AG20443 (cell line): ENCODE measurements at regions not wholly inside any gene's neighbourhood (a gene's known extent, or its start where the extent isn't known, plus 50 kb on each side); places are given as distances from the start of the nearest gene placed in this dataset.

ENCODE experiments used
- DNase-seq: peaks from one replicate; pipeline ENCODE4 v3.0.0; 2012; ENCODE audit warnings: low spot score, mixed read lengths

DNA sequence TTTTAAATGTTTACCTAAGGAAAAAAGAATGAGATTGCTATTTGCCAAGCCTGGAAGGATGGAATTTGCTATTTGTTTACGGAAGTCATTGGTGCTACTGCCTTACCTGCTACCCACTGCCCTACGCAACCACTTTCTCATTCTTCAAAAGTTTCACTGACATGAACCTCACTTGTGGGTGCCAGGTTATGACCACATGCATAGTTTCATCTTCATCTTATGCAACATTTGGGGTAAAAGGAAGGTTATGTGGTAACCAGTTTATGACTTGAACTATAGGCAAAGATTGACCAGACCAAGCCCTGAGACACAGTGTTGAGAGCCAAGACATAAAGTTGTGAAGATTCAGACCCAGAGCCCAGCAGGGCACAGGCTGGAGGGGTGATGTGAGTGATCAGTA, 142.5 kb downstream of the LACC1 start:
- no peak for DNase-seq

DNA sequence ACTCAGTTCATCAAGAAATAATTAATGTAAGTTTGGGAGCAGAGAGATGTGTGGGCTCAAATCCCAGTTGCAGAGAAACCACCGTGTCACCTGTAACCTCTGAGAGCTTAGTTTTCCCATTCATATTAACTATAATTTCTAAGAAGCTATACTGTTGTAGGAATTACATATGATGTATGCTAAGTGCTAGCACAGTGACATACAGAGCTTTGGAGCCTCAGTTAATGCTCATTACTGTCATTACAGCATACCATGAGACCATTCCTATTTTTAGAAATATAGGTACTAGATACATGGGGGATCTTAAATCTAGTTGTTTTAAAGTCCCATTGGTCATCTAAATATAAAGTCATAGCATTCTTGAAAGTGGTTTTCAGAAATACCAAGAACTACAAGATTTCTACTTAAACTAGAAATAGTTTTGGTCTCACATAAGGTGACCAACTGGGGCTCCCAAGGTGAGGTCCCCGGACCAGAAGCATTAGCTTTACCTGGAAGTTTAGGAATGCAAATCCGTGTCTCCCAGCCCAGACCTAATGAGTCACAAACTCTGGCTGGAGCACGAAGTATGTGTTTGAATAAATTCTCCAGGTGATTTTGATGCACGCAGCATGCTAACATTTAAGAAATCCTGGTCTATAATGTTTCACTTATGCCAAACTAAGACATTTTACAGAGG, 144.6 kb downstream of the LACC1 start:
- DNase-seq: no peak

DNA sequence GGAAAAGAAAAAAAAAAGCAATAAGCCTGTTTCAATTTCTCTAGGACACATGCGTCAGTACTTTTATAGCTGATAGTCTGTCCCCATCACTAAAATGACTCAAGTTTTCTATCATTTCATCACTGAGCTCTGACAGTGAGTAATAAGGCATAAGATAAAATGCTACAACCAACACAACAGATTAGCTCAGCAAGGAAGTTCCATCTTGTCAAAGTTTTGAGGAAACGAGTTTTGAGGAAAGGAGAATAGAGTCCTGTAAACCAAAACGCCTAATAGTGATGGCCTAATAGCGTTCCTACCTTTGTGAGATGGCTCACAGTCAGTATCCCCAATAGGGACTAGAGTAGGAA, 145.1 kb downstream of the LACC1 start:
- DNase-seq: no peak

GRCh38 chr13:44026194-44026593, 146.5 kb downstream of the LACC1 start:
- no peak for DNase-seq

DNA sequence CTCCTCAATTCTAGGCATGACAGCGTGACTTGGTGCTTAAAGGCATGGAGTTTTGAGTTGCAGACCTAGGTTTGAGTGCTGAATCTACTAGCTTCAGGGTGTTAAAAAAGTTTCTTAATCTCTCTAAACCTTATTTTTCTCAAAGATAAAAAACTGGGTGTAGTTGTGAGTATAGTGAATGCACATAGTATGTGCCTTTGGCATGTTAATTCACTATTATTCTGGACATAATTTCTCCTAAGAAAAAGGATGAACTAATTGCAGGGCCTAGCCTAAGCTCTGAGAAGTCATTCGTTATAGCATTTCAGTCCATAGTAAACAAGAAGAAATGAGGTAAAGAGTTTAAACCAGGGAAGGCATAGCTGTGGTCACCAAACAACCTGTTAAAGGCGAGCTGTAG, 149.0 kb downstream of the LACC1 start:
- no peak for DNase-seq

DNA sequence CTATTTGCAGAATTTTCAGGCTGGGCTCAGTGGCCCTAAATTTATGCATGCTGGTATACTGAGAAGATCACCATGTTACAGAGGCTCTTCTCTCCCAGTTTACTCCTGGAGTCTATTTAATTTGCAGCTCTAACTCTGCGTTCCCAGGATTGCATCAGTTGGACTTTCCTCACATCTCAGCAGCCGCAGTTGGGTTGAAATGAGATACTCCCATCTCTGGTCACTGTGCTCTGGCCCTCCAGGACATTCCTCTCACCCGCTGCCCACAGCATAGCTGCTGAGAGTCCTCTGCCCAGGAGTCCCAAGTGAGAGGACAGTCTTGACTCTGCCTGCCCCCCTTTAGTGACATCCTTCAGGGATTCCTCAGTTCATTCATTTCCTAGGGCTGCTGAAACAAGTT, 150.9 kb downstream of the LACC1 start:
- DNase-seq: no peak

DNA sequence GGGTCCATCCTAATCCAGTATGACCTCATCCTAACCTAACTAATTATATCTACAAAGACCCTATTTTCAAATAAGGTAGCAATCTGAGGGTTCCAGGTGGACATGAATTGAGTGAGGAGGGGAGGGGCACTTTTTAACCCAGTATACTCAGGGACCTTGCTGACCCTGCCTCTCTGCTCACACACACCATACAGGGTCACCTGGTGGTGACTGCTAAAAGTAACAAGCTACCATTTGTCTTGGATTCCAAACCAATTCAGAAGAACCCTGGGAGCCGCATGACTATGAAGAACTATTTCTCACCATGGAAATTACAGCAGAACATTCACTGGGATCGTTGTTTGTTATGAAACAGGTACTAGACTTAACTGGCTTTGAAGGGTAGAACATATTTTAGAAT, 151.9 kb downstream of the LACC1 start:
- no peak for DNase-seq

DNA sequence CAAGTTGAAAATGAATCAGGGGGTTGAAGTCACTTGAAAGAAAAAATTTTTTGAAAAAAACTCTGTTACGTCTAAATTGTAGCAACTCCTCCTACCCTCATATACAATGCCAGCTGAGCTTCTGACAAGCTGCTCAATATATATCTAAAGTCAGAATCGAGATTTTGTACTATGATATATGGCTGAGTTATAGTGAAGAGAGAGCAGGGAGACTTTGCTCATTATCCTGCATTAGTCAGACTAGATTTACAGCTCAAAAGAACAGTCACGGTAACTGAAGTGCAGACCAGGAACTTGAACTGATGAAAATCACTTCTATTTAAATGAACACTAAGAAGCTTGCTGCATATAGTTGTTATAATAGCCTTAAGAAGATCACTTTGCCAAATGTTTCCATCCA, 153.1 kb downstream of the LACC1 start:
- no peak for DNase-seq

DNA sequence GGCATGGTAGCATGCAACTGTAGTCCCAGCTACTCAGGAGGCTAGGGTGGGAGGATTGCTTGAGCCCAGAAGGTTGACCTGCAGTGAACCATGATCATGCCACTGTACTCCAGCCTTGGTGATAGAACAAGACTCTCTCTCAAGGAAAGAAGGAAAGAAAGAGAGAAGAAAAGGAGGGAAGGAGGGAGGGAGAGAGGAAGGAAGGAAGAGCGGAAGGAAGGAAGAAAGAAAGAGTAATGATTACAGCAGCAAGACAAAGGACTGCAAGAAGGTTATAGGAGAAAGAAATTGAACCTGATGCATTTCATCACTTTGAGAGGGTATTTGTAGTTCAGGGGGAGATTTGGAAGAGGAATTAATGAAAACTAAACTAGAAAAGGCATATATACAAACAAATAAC, 155.7 kb downstream of the LACC1 start:
- no peak for DNase-seq

DNA sequence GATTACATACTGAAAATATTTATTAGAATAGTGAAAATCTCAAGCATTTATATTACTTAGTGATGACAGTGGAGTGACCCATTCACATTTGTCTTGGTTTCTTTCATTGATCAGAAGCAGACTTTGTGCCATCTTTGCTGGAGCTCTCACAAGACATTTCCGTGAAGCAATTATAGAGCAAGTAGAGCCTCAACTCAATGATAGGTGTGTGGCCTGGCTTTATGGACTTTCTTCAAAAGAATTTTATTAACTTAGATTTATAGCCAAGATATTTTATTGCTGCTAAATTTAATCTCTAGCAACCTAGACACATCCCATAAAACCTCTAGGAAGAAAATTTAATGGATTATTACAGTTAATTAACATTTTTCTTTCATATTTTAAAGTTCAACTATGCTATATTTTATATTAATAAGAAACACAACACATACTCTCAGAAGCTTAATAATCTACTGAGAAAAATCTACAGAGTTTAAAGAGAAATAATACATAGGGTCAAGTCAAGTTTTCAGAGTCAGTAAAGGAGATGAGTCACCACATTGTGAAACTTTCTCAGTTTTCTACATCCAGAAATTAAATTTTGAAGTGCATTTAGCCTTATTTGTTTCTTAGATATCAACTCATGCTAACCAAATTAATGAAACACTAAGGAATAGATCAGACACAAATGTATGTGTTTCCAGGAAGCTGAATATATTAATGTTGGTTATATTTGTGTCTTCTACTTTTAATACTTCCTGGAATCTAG, 160.5 kb downstream of the LACC1 start:
- DNase-seq: no peak

- no peak for DNase-seq
Measured at GRCh38 chr13:44040818-44041100, 161.1 kb downstream of the LACC1 start.

GRCh38 chr13:44044547-44045179, 165.0 kb downstream of the LACC1 start:
- DNase-seq: no peak

DNA sequence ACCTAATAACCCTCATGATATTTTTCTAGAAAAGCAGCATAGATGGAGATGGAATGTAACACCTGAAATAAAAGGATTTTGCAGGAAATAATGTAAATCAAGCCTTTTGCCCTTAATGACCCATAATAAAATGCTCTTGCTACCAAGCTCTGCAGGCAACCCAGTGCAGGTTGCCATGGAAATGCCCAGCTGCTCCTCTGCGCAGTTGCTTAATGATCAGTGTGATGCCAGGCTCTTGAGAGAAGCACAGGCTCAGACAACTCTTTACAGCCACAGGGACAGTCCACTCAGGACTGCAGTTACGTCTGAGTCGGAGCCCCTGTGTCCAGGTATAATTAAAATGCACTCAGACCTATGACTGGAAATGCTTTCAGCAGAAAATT, 165.5 kb downstream of the LACC1 start:
- no peak for DNase-seq

- no peak for DNase-seq
Measured at GRCh38 chr13:44046428-44046827, 166.7 kb downstream of the LACC1 start.

- no peak for DNase-seq
Measured at GRCh38 chr13:44048326-44048725, 168.6 kb downstream of the LACC1 start.

DNA sequence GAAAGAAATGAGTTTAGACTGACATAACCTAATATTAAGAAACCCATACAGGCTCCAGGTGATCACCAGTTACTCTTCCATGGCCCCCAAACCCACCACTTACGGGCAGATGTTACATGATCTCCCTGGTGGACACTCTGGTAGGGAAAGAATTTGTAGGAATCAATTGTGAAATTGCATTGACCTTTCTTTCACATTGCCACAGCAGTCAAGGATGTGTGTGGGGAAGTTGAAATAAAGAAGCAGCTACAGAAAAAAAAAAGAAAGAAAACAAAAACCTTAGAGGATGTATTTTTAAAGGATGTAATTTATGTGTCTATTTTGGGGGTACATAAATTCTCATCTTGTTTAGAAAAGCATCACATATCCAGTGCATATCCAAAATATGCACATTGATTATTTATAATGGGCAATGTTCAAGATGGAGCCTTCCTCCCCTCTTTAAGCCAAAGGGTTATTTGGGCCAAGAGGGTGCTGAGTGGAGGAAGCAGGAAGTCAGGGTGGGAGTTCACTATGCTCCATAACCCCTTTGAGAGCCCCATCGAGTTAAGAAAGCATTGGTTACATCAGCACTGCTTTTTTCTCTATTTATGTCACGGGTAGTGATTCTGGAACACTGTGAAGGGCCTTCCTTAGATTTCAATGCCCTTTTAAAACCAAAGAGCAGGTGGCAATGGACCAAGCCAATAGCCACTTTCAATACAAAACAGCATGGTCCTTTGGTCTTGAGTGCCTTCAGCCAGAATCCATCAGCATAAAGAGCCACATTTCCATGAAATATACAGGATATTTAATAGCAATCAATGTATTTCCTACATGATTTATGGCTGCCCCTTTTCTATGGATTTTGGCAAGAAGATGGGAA, 169.6 kb downstream of the LACC1 start:
- no peak for DNase-seq

GRCh38 chr13:44050450-44051063, 170.9 kb downstream of the LACC1 start:
- peak; percentile 39 for DNase-seq

DNA sequence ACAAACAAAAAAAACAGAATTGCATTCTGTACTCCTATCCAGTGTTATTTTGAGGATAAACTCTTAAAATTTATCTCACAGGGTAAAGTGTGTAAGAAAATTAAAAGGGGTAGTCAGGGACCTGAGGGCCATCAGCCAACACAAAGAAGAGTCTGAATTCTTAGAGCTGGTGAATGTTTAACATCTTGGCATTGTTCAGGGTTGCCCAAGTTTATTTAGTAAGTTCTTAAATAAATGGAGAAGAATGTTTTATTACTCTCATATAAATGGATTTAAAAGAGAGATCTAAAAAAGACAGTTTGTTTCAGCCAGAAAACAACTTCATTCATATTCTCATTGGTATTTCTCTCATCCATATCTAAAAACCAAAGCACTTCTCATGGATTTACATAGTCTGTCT, 171.7 kb downstream of the LACC1 start:
- DNase-seq: no peak

- no peak for DNase-seq
Measured at GRCh38 chr13:44051918-44052675, 172.4 kb downstream of the LACC1 start.

- peak; percentile 34 for DNase-seq
Measured at GRCh38 chr13:44052780-44053184, 173.1 kb downstream of the LACC1 start.

DNA sequence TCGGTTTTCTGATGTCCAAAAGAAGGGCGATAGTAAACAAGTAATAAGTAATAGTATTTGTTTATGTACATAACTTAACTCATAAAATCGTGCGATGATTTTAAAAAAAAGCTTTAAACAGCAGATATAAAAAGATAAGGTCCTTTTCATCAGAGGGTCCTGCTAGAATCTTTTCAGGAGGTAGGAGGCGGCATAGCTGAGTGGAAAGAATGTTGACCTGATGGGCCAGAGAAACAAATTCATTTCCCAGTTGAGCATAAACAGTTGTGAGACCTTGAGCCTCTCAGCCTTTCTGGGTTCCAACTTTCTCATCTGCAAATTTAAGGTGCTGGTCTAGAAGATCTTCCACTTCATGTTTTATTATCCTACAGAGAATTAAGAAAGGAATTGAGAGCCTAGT, 173.5 kb downstream of the LACC1 start:
- no peak for DNase-seq

GRCh38 chr13:44054525-44054924, 174.8 kb downstream of the LACC1 start:
- DNase-seq: no peak
